GM12878 (cell line): ENCODE measurements at regions not wholly inside any gene's neighbourhood (a gene's known extent, or its start where the extent isn't known, plus 50 kb on each side); places are given as distances from the start of the nearest gene placed in this dataset.

ENCODE experiments used
- ATAC-seq: fragments of 200-7000 bp; cut with Tn5 transposase; 3 replicates; pipeline ENCODE4 v1.9.1; 2020; ENCODE audit warnings: mild to moderate bottlenecking, moderate library complexity
- BruUV-seq: library from RNA; stranded (reverse); fragments of 400-500 nt; replicated peaks from 2 replicates; lab custom pipeline; 2021; lab: Mats Ljungman, UMichigan
- CTCF ChIA-PET: fragments of 300-600 bp; sonication (Branson Sonifier 250); formaldehyde crosslinking; extraction: SDS; loops from one replicate; lab custom pipeline; 2021; ENCODE audit warnings: inconsistent platforms; lab: Yijun Ruan, JAX
- POLR2A ChIA-PET: fragments of 350-600 bp; formaldehyde crosslinking; extraction: SDS; loops from one replicate; lab custom pipeline; 2021; ENCODE audit warnings: inconsistent platforms; lab: Charles Lee
- RAD21 ChIA-PET: fragments of 300-600 bp; sonication (Branson Sonifier 250); formaldehyde crosslinking; loops from one replicate; lab custom pipeline; 2023; ENCODE audit warnings: antibody characterized with exemption; ENCODE audit not compliant: unreplicated experiment; lab: Charles Lee
- SMC1A ChIA-PET: fragments of 300-600 bp; sonication (Branson Sonifier 250); formaldehyde crosslinking; loops from one replicate; lab custom pipeline; 2023; ENCODE audit not compliant: unreplicated experiment, uncharacterized antibody; lab: Charles Lee
- DNase-seq: peaks from one replicate; pipeline ENCODE4 v3.0.0-alpha.2; 2011; ENCODE audit warnings: low read depth, low spot score
- FAIRE-seq: peaks from 3 replicates; lab custom pipeline; 2011; peaks lifted over from hg19 to GRCh38; lab: Jason Lieb, UNC
- H2AFZ ChIP-seq: 2 replicates; pipeline ENCODE4 v1.6.0; 2011; ENCODE audit warnings: low read depth, low read length, control low read depth; ENCODE audit not compliant: control insufficient read depth
- H3K27ac ChIP-seq: 2 replicates; pipeline ENCODE4 v1.5.1; 2011; ENCODE audit warnings: control low read depth; ENCODE audit not compliant: control insufficient read depth, insufficient read depth
- H3K27me3 ChIP-seq, 2 experiments: replicated peaks in 1 of 2; 2 replicates each; pipeline versions ENCODE4 v1.6.0 to v1.6.1; 2011; ENCODE audit warnings: low read length in 1 of 2; ENCODE audit not compliant: control insufficient read depth in 2 of 2, insufficient read depth in 2 of 2
- H3K36me3 ChIP-seq, 2 experiments: 2 replicates each; pipeline ENCODE4 v1.5.1; 2011; ENCODE audit warnings: low read length in 1 of 2; ENCODE audit not compliant: control insufficient read depth in 2 of 2, insufficient read depth in 2 of 2
- H3K4me1 ChIP-seq: 2 replicates; pipeline ENCODE4 v1.6.1; 2011; ENCODE audit warnings: mild to moderate bottlenecking, low read length, moderate library complexity, mixed read lengths; ENCODE audit not compliant: control insufficient read depth, insufficient read depth
- H3K4me2 ChIP-seq: 2 replicates; pipeline ENCODE4 v1.6.0; 2011; ENCODE audit warnings: control low read depth; ENCODE audit not compliant: control insufficient read depth, insufficient read depth
- H3K4me3 ChIP-seq: fragments of 200-600 bp; sonication (generic); 2 replicates; pipeline ENCODE4 v1.5.1; 2016
- H3K79me2 ChIP-seq: 2 replicates; pipeline ENCODE4 v1.6.0; 2011; ENCODE audit warnings: low read length; ENCODE audit not compliant: control insufficient read depth, insufficient read depth
- H3K9ac ChIP-seq: 2 replicates; pipeline ENCODE4 v1.8.0; 2011; ENCODE audit warnings: low read length, control low read depth, mixed read lengths; ENCODE audit not compliant: control insufficient read depth, insufficient read depth
- H3K9me3 ChIP-seq: replicated peaks from 3 replicates; pipeline ENCODE4 v1.5.1; 2011; ENCODE audit warnings: mild to moderate bottlenecking, low read length; ENCODE audit not compliant: control insufficient read depth, insufficient read depth
- H4K20me1 ChIP-seq: 2 replicates; pipeline ENCODE4 v1.6.0; 2011; ENCODE audit not compliant: control insufficient read depth, insufficient read depth
- CEBPB ChIP-seq, 2 experiments: fragments of 150-350 bp in 1 of 2; IDR thresholded peaks; 2 replicates each; pipeline ENCODE4 v1.6.1; 2012 to 2014; ENCODE audit warnings: low read depth in 2 of 2, low read length in 2 of 2, borderline replicate concordance in 1 of 2, inconsistent platforms in 1 of 2
- EGR1 ChIP-seq, 2 experiments: IDR thresholded peaks; 1 replicate in 1 of 2; 2 replicates in 1 of 2; pipeline ENCODE4 v1.6.1; 2011 to 2012; ENCODE audit warnings: low read depth in 2 of 2, low read length in 2 of 2, borderline replicate concordance in 1 of 2, mild to moderate bottlenecking in 1 of 2, moderate library complexity in 1 of 2
- MTA3 ChIP-seq: IDR thresholded peaks from 2 replicates; pipeline ENCODE4 v1.6.1; 2012; ENCODE audit warnings: low read length, inconsistent platforms, borderline replicate concordance
- PBX3 ChIP-seq: IDR thresholded peaks from 2 replicates; pipeline ENCODE4 v1.6.1; 2011; ENCODE audit warnings: mild to moderate bottlenecking, low read depth, low read length, moderate library complexity; ENCODE audit not compliant: insufficient replicate concordance
- POLR2AphosphoS2 ChIP-seq: IDR thresholded peaks from 2 replicates; pipeline ENCODE4 v1.6.1; 2011; ENCODE audit warnings: low read depth, mild to moderate bottlenecking, low read length, improper control_type of control experiment, moderate library complexity
- RELA ChIP-seq: fragments of 450-650 bp; IDR thresholded peaks from 2 replicates; pipeline ENCODE4 v1.8.0; 2014; ENCODE audit warnings: borderline replicate concordance; ENCODE audit not compliant: partially characterized antibody
- SRF ChIP-seq, 2 experiments: IDR thresholded peaks; 2 replicates each; pipeline ENCODE4 v1.6.1; 2011; ENCODE audit warnings: low read depth in 2 of 2, low read length in 2 of 2, mild to moderate bottlenecking in 1 of 2, moderate library complexity in 1 of 2
- STAT3 ChIP-seq: IDR thresholded peaks from 2 replicates; pipeline ENCODE4 v1.6.1; 2011; ENCODE audit warnings: low read depth, low read length, improper control_type of control experiment
- ZNF592 ChIP-seq: fragments of 450-650 bp; IDR thresholded peaks from 2 replicates; pipeline ENCODE4 v1.6.1; 2017; ENCODE audit warnings: mild to moderate bottlenecking, moderate library complexity
- WGBS: methylation state at CpG from one replicate; pipeline ENCODE4 v1.1.6; 2016; ENCODE audit warnings: low lambda C conversion rate; ENCODE audit not compliant: insufficient replicate concordance, insufficient coverage; ENCODE audit errors: missing lambda C conversion rate; 5-methylcytosine and 5-hydroxymethylcytosine counted together
- in situ Hi-C: fragments of 300-500 bp; cut with MboI; formaldehyde crosslinking; loops from 9 replicates; pipeline ENCODE4 v1.14.3; 2018; ENCODE audit warnings: mixed read lengths
- intact Hi-C: fragments of 100-400 bp; cut with micrococcal nuclease; formaldehyde crosslinking; loops from one replicate; pipeline ENCODE4 v1.14.2; 2022; ENCODE audit not compliant: unreplicated experiment

- CTCF ChIA-PET: interaction anchor here (0.5 kb wide), 1 partner anchor 986 kb away, joined by 3 read pairs; no protein-coding TSS in a partner anchor
- ATAC-seq (no peak), DNase-seq (no peak), FAIRE-seq (no peak)
- TF ChIP-seq EGR1 (IDR thresholded peaks at IDR 0.05; ENCODE audit: borderline replicate concordance in 1 of 2, low read depth in 2 of 2, low read length in 2 of 2) (no peak), PBX3 (no peak), STAT3 (no peak), RELA (no peak), SRF (IDR thresholded peaks at IDR 0.05; ENCODE audit: low read depth in 2 of 2, low read length in 2 of 2) (no peak), MTA3 (no peak), ZNF592 (no peak), POLR2AphosphoS2 (no peak), CEBPB (IDR thresholded peaks at IDR 0.05; ENCODE audit: borderline replicate concordance in 1 of 2, low read depth in 2 of 2, low read length in 2 of 2) (no peak)
- Histone ChIP-seq H3K79me2 (no peaks in the 10 kb centered on the region), H3K36me3 (no peaks in the 10 kb centered on the region), H4K20me1 (no peaks in the 10 kb centered on the region), H3K9ac (no peak overlapping the region), H3K4me2 (no peak overlapping the region), H3K4me3 (no peak overlapping the region), H3K27me3 (no peaks in the 10 kb centered on the region; a peak in 2 of 4 replicates), H3K9me3 (no peaks in the 10 kb centered on the region), H3K4me1 (no peaks in the 10 kb centered on the region), H3K27ac (no peak overlapping the region), H2AFZ (no peak overlapping the region)
- SMC1A ChIA-PET: no interaction called here
- no TSS peak for BruUV-seq
- intact Hi-C loops: no loop called here
- POLR2A ChIA-PET: no interaction called here
- in situ Hi-C loops: no loop called here
- WGBS: 0% methylated on average over 3 of the region's 3 CpGs
- RAD21 ChIA-PET: no interaction called here
Measured at GRCh38 chr7:131642429-131642828, 86.0 kb upstream of the PODXL start.
